CD4-positive, alpha-beta T cell treated with Interleukin-17A for 1 hour (primary cell): ENCODE measurements at regions not wholly inside any gene's neighbourhood (a gene's known extent, or its start where the extent isn't known, plus 50 kb on each side); places are given as distances from the start of the nearest gene placed in this dataset.

ENCODE experiments used
- DNase-seq: peaks from one replicate; pipeline ENCODE4 v3.0.0-alpha.2; 2020

- no peak for DNase-seq
These were observed 257.2 kb downstream of the CYRIA start for GRCh38 chr2:16408331-16409005.

GRCh38 chr2:16407358-16407757 is 258.3 kb downstream of the CYRIA start:
- no peak for DNase-seq

DNA sequence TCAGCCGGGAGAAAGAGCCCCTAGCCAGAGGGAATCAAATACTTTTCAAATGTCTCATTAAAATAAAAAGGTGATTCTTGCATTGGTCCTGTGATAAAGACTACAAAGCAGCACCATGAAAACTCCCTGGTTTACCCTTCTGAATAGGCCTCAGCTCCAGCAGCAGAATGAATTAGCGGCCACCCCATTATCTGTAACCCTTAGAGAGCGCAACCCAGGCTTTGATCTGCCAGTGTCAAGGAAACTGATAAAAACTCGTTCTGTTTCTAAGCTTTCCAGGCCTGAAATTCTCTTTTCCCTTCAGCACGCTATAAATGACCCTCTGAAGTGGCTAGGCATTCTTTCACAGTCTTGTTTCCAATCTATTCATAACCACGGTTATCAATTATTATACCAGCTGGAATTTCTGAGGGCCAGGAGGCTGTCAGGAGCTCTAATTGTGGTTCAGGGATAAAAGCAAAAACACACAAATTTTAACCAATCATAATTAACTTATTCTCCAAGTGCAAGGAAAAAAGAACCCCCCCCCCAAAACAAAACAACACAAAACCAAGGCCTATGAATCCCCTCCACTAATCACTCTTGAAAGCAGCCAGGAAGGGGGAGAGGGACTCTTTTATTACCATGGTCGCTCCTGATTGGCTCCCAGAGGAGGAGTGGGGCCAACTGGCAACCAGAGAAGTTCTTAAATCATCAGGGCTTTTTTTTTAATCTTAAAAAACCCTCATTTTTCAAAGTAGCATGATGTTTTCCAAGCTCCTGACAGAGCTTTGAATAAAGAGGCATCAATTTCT is 258.9 kb downstream of the CYRIA start:
- no peak for DNase-seq

DNA sequence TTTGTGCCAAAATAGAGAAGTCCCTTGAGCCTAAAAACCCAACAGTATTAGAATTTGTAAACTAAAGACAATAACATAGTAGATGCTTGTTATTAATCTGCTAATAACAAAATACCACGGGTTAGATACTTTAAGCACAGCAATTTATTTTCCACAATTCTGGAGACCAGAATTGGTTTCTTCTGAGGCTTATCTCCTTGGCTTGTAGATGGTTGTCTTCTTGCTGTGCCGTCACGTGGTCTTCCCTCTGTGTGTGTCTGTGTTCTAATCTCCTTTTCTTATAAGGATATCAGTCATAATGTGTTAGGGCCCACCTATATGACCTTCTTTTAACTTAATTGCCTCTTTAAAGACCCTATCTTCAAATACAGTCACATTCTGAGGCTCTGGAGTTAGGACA is 260.1 kb downstream of the CYRIA start:
- DNase-seq, result no peak

DNA sequence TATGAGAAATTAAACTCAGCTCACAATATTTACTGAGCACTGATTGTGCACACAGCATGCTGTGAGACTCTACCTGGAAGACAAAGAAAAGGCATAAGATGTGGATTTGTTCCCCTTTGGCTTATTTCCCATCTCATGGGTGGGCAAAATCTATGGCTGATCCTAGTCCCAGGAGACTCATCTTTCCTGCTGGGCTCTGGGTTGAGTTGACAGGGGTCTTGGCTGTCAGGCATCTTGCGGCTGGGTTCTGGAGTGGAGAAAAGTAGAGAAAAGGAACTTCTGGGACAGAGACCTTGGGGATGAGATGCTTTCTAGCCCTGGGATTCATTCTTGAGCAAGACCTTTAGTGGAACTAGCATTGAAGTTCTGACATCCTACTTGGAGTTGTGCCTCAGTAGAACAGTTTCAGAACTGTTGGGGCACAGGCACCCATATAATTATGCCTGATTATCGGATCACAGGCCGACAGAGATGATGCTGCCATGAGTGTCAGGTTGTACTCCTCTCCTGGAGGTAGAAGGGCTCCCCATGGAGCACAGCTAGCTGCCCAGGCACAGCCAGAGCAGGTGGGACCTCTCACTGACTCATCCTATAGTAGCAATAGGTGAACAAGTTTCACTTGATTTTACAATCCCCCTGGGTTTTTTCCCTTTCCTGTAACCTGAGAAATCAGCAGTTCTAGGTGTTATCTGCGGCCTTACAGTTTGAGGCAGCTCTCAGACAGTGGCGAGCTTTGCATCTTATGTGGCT is 260.9 kb downstream of the CYRIA start:
- DNase-seq, result no peak

DNA sequence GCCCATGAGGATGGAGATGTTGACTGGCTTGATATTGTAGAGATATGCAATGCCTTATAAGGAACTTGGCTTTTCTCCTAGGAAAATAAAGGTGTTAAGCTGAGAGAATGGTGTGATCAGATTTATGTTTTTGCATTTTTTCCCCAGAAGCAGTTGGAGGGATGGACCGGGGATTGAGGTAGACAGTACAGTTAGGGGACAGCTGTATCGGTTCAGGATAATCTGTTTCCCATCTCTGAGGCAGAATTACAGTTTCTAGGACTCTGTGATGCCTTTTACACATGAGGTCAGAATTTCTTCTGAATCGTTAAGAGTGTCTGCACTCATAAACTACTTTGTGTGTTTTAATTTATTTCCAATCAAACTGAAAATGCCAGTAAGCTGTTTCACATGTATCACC is 261.5 kb downstream of the CYRIA start:
- no peak for DNase-seq

- no peak for DNase-seq
These were observed 262.7 kb downstream of the CYRIA start for GRCh38 chr2:16402891-16403290.

DNA sequence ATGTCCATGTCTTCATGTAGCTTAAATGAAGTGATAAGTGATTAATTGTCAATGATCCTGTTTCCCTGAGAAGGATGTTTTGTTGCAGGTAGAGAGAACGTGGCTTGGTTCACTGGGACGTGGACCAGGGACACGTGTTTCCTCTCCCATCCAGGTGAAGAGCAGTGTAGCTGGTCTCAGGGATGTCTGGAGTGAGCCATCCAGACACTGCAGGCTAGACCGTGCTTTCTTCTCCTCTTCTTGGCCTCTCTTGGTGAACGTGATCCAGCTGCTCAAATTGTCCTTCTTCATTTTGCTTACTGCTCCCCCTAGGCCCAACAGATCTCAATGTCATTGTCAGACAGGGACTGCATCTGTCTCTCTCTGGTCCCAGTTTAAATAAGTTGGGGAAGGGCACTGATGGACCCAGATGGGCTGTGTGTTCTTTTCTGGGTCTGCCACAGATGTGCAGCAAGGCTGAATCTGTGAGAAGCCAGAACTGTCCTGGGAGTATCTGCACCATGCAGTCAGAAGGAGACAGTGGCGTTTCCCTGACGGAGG is 263.8 kb downstream of the CYRIA start:
- DNase-seq, result no peak

- DNase-seq, result no peak
These were observed 265.5 kb downstream of the CYRIA start for GRCh38 chr2:16400127-16400623.

GRCh38 chr2:16398486-16399043 is 267.1 kb downstream of the CYRIA start:
- DNase-seq, result no peak

DNA sequence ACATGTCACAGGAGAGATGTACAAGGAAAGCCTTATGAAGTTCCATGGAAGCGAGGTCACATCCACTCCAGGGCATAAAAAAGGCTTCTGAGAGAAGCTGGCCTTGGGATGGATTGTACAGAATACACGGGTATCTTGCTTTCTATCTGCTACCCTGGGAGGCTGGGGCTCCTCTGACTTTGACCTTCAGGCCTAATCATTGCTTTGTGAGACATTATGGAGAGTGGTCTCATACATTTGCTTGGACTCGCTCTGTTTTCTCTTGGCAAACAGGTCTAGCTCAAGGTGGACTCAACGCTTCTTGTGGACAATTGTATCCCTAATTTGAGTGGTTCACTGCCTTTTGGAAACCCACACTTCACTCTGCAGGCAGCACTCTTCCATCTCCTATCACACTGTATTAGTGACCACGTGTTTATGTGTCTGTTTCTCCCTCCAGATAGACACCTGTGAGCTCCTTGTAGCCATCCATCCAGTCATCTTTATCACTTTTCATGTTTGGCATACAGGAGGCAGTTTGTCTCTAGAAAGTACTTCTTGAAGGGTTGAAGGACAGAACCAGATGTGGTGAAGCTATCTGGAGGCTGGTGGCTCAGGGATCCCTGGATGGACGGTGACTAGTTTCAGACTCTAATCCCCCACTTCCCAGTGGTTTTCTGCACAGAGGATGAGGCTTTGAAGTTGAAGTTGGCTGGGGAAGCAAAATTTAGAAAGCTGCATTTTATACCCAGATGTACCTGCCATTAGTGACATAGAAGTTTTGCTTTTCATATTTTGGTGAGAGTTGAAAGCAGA is 267.8 kb downstream of the CYRIA start:
- no peak for DNase-seq

GRCh38 chr2:16396986-16397385 is 268.6 kb downstream of the CYRIA start:
- DNase-seq, result no peak

- no peak for DNase-seq
These were observed 269.5 kb downstream of the CYRIA start for GRCh38 chr2:16396171-16396570.

- DNase-seq, result no peak
These were observed 270.0 kb downstream of the CYRIA start for GRCh38 chr2:16395601-16396000.

- DNase-seq, result no peak
These were observed 270.6 kb downstream of the CYRIA start for GRCh38 chr2:16394986-16395550.

DNA sequence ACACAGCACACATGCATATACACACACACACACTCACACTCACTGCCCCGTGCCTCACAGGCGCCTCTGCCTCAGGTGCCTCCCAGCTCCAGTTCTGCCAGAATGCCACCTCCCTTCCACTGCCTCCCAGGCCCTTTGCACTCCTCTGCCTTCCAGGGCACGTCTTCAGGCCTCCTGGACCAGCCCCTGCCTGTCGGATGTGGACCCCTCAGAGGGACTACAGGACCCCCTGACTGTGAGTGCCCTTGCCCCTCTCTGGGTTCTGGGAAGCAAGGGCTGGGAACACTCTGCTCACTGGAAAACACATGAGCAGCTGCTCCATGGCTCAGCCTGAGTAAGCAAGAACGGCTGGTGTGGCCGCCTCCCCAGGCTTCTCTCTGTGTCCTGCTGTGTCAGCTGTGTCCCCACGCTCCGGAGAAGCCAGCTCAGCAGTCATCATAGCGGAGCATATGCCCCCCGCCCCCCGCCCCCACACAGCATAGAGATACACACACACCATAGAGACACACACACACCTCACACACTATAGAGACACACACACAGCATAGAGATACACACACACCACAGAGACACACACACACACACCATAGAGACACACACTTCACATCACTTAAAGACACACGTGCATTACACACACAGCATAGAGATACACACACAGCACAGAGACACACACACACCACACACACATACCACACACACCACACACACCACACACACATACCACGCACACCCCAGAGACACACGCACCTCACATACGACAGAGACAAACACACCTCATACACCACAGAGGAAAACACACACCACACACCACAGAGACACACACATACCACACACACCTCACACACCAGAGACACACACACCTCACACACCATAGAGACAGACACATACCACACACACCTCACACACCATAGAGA is 271.3 kb downstream of the CYRIA start:
- no peak for DNase-seq

DNA sequence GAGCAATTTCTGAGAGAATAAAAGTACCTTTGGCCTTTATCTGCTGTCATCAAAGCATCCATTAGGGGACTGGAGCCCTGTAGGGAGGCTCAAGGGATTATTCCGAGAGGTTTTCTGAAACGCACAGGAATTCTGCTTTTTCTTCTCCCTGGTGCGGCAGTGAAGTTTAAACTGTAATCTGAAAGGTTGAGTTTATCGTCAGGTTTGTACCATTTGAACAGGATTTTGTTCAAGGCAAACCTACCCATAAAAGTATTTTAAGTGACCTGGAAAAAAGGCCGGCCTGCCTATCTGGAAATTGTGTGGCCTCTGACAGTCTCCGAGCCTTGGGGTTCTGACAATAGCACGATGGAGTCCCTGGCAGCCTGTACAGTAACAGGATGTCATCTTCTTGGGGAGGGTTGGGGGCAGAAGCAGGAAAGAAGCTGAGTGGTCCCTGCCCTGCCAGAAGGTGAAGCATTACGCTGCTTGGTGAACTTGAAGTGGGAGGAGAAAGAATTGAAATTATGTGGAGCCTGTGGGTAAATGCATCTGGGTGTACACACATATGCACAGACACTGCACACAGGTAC is 272.0 kb downstream of the CYRIA start:
- no peak for DNase-seq

DNA sequence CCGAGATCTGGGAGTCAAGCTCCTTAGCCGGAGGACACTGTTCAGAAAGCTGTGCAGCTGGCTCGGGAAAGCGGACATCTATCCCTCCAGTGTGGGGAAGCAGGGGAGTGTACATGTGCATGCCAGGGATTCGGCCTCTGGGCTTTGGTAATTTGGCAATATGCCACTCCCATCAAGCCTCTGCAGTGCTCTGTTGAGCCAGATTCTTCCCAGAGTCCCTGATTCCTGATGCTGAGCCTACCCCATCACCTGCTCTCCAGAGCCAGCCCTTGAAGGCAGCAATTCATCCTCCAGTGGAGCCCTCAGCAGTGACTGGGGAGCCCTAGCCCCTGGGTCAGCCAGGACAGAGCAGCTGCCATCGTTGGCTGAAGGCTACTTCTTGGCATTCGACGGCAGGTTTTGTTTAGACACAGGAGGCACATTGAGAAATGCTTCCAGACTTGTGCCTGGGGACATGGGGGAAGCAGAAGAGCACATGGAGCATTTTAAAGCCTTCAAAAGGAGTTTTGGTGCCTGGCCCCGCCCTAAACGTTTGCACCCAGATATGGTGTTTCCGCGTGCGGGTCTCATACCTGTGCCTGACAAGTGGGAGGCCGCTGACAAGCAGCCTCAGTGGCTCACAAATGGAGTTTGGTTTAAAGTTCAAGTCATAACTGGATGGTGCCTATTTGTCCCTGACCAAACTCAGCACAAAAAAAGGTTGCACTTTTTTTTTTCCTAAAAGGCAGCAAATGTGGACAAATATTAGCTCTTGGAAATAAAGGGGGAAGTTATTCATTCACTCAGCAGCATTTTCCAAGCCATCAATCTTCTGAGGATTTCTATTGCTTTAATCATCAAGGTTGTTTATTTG is 272.8 kb downstream of the CYRIA start:
- no peak for DNase-seq

DNA sequence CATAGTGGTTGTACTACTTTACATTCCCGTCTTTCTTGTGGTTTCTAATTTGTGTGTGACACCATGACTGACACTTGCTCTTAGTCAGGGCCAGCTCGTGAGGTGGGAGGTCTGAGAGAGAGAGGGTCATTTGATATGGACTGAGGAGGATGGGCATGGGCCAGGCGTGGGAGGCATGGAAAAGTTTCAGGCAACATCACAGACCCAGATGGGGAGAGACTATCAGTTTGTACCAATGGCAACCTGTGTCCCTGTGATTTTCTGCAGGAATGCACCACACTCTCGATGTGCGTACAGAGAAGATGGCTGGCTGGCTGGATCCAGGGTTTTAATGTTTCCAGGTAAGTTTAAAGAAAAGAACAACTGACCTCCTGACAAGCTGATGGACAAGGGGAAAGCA is 273.6 kb downstream of the CYRIA start:
- no peak for DNase-seq
